Medulla oblongata (tissue), 1 donor: ENCODE measurements at regions not wholly inside any gene's neighbourhood (a gene's known extent, or its start where the extent isn't known, plus 50 kb on each side); places are given as distances from the start of the nearest gene placed in this dataset.

ENCODE experiments used
- DNase-seq: peaks from one replicate; pipeline ENCODE4 v3.0.0-alpha.2; 2015; ENCODE audit errors: extremely low spot score

DNA sequence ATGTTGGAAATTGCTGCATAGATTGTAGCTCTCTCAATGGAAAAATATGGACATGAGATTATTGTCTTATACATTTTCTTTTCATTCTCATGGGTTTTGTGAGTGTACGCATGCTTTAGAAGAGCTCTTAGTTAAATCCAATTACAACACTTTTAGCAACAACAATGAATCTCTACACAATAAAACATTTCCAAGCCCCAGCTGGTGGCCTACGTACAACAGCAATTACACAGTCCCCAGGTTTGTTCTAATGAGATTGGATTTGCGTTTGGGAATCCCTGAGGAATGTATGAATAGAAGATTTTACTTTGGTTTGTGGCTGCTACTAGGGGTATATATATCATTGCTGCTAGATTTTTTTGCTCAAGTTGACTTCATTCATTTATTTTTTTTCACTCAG, 98.6 kb downstream of the FHDC1 start:
- DNase-seq = no peak

DNA sequence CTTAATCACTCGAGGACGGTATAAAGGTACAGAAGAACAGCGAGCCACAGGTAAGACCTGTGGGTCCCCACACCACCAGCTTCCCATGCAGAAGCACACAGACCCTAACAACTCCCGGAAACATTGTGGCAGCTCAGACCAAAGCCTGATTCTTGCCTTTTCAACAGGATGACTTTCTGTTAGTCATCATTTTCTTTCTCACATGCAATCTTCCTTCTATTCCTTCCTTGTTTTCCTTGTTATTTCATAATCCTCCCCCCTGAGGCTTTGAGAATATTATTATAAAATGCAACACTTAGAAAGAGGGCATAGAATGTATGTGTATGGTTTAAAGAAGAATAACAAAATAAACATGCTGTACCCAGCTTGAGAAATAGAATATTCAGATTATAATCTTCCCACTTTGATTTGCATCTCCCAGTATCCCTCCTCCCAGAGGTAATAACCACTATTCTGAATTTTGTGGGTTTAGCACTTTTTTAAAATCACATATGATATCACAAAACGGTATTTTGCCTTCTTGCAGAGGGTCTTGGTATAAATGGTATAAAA, 100.9 kb downstream of the FHDC1 start:
- DNase-seq = no peak

DNA sequence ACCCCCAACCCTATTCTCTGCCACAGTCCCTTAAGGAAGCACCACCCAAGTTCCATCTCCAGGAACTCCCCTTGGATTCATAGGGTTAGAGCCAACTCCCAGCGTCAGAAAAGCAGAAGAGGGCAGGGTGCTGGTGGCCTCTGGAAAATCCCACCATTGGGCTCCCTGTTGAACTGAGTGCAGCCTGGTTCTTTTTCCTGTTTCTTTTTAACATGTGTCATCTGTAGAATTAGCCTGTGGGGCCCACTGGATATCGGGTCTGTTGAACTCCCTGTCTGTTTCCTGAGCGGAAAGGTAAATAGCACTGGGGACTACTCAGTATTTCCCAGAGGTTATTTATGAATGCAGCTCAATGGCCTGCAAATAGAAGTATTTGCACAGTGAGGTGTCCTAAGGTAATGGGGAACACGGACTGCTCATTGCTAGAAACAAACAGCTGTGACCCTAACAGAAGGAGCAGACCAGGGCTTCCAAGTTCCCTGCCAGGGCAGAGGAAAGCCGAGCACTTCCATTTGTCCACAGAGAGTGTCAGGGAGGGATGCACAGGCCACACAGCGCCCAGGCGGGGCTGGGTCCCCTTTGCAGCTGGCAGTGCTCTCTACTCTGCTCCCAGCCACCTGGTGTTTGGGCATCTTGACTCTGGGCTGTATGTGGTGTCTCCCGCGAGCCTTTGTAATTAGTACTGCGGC, 102.6 kb downstream of the FHDC1 start:
- no peak for DNase-seq

DNA sequence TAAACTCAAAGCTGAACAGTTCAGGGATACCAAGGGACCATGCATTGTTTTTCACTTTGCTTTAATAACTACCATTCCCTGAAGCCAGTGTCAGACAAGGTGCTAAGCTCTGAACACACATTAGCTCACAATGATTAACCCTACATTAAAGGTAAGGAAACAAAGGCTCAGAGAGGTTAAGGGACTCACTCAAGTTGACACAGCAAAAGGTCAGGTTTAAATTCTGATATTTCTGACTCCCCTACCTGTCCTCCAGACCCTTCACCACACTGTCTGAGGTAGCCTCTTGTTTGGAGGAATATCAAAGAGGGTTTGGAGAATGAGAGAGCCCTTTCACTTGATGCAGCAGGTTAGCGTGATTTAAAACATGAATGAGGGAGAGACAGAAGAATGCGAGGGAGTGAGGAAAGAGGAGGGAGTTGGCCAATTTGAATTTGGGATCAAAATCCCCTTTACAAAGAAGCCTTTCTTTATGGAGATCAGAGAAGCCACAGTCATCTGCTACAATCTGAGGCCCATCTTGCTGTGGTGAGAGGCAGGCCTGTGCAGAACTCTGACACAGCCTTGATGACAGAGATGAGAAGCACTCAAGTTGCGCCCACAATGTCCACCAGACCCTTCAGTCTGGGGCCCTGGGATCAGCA, 103.5 kb downstream of the FHDC1 start:
- no peak for DNase-seq

DNA sequence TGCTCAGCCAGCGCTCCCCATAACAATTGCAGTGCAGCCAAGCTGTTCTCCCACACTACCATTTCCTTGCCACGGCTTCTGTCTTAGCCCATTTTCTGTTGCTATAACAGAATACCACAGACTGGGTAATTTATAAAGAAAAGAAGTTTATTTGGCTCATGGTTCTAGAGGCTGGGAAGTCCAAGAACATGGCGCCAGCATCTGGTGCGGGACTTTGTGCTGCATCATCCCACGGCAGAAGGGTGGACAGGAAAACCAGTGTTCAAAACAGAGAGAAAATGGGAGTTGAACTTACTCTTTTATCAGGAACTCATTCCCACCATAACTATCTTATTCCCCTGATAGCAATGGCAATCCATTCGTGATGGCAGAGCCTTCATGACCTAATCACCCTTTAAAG, 104.6 kb downstream of the FHDC1 start:
- DNase-seq = no peak

DNA sequence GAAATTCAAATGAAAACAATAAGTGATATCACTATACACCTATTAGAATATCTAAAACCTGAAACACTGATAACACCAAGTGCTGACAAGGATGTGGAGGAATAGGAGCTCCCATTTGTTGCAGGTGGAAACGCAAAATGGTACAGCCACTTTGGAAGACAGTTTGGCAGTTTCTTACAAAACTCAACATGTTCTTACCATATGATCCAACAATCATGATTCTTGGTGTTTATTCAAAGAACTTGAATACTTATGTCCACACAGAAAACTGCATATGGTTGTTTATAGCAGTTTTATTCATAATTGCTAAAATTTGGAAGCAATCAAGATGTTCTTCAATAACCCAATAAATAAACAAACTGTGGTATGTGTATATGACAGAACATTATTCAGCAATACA, 107.9 kb downstream of the FHDC1 start:
- DNase-seq = no peak

DNA sequence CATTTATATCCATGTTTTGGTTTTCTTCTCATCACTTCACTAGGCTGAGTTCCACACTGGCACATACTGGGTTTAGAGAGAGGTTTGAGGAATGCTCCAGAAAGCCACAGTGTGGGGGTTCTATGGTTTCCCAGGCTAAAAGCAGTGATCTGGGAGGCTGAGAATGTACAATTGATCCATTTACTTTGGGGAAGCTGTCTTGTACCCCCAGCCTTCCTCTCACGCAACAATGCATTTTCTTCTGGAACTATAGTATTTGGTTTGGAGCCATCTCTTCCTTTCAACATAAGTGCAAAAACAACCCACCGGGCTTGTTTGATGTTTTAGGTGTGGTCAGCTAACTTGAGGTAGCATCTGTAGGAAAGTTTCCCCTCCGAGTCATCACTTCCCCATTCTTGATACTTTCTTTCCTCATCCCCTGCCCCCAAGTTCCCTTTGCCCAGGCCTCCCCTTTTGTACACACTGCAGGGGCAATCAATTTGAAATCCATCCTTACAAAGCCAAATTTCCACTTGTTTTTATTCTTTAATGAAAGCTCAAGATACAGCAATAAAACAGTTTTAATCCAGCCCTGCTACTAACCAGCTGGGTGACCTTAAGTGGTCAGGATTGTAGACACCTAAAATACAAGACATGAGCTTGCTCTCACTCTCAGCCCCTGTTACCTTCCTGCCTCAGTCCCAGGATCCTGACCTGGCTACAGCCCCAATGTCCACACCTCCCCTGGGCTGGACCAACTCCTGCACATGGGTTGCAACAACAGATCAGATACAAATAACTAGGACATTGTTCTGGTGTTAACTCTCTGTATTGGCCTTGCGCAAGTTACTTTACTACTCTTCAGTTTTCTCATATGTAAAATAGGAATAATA, 109.2 kb downstream of the FHDC1 start:
- no peak for DNase-seq

DNA sequence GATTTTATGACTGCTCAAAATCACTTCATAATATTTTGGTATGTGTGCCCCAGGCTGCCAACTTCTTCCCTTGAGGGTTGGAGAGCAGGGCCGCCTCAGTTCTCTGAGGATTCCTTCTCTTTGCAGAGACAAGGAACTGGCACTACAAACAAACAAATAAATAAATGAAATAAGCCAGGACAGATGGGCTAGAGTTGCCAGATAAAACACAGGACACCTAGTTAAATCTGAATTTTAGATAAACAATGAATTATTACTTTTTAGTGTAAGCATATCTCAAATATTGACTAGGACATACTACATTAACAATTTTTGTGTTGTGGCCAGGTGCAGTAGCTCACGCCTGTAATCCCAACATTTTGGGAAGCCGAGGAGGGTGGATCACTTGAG, 122.5 kb downstream of the FHDC1 start:
- DNase-seq = no peak

DNA sequence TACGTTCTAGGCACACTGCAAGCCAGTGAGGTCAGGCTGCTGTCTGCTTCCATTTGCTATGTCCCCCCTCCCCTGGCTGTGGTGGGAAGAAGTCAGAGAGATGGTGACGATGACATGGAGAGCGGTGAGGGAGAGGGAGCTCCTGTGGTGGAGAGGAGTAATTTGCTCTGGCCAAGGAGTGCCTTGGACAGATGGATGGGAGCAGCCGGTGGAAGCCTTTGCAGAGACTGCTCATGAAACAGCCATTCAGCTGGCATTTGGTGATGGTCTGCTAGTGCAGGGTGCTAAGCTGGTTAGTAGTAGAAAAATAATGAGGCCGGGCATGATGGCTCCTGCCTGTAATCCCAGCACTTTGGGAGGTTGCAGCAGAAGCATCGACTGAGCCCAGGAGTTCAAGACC, 124.1 kb downstream of the FHDC1 start:
- no peak for DNase-seq

DNA sequence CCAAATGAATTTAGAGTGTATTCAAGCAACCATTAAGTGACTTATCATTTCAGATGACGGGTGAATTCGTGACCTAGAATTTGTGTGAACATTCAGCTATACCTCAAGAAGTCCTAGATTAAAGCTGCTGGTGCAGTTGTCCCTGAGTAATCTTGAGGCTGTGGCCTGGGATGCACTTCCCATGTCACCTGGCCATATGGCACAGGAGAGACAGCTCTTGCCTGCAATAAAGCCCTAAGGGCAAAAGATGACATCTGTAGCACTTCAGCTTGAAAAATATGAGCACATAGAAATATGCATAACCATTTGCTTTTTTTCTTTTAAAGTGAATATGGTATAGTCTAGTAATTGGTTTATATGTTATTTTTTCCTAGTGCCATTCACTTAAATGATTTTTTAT, 125.8 kb downstream of the FHDC1 start:
- no peak for DNase-seq

DNA sequence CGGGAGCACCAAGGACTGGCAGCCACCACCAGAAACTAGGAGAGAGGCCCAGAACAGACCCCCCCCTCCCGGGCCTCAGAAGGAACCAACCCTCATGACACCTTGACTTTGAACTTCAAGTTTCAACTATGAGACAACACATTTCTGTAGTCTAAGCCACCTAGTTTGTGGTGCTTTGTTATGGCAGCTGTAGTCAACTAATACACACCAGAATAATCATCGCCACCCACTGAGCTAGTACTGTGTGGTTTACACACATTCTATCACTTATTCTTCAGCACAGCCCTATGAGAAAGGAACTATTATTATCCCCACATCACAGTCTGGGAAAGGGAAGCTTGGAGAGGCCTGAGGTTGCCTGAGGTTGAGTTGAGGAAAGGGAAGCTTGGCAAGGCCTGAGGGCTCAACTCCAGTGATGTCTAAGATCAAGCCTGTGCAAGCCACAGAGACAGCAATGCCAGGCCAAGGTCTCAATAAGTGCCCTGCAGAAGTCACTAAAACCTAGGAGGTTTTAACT, 126.6 kb downstream of the FHDC1 start:
- no peak for DNase-seq

DNA sequence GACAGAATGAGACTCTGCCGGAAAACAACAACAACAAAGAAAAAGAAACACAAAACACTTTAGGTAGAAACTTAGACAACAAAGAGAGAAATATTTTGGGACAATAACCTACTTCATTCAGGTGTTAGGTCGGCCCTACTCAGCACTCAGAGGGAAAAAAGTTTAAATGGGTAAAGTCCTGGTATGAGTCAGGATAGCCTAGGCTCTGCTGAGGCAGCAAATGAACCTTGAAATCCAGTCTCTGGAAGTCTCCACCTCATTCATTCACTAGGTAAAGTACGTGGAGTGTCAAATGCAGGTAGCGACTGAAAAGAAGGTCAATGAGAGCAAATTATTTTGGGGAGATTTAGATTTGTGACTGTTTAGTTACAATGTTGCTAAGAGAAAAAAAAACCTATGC, 127.4 kb downstream of the FHDC1 start:
- DNase-seq = no peak

DNA sequence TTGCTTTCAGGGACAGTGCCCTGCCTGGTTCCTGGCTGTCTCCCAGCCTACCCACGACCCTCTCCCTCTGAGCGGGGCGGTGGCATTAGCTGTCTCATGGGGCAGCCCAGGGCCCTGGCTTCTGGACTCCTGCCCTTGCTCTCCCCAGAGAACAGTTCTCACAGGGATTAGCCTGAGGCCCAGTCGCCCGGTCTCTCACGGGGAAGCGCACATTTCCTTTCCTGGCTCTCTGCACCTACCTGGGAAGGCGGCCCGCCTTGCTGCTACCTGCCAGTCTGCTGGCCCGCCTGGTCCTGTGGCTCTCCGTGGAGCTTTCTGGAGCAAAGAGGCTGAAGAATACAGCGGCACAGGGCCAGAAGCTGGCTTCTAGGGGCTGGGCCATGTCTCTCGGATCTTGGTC, 128.4 kb downstream of the FHDC1 start:
- DNase-seq = no peak

DNA sequence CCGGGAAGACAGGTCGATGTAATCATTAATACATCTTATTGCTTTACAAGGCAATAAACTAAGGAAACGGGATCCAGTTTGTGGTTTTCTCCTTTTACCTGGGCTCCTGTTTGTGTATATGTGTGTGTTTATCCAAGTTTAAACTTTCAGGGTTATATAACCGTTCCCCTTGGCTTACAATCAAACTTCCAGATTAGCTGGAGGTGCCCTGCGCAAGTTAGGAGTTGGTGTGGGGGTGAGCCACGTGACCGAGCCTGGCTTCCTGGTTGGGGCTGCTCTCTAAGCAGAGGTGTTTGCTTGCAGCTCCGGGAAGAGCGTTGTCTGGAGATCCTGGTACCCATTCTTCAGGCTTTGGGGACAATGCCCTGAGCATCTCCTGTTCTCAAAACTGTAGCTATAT, 129.2 kb downstream of the FHDC1 start:
- DNase-seq = no peak

DNA sequence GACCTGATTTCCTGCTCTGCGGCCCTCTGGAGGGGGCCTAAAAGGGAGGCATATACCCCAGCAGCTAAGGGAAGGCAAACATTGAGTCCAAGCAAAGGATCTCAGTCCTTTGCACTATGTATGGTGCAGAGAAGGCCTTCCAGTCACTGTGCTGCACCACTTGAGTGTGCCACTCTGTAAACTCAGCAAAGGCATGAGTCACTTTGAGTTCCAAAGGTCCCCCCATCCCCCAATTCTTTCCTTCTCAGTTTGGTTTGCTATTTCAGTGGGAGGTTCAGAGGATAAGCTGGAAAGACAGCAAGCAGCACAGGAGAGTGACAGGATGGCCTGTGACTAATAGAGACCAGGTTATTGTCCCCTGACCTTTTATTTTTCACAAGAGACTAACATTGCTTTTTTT, 131.3 kb downstream of the FHDC1 start:
- no peak for DNase-seq

DNA sequence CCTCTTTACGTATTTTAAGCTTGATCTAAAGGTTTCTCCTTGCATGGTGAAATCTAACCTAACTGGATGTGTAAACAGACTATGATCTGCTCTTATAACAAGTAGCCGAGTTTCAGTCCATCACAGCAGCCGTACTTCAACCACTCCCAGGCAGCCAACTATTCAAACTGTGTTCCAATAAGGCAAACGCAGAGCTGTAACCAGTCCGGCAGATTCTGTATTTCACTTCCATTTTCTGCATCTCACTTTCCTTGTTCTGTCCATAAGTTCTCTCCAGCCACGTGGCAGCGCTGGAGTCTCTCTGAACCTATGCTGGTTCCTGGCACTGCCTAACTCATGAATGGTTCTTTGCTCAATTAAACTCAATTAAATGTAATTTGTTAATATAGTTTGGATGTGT, 132.6 kb downstream of the FHDC1 start:
- no peak for DNase-seq

DNA sequence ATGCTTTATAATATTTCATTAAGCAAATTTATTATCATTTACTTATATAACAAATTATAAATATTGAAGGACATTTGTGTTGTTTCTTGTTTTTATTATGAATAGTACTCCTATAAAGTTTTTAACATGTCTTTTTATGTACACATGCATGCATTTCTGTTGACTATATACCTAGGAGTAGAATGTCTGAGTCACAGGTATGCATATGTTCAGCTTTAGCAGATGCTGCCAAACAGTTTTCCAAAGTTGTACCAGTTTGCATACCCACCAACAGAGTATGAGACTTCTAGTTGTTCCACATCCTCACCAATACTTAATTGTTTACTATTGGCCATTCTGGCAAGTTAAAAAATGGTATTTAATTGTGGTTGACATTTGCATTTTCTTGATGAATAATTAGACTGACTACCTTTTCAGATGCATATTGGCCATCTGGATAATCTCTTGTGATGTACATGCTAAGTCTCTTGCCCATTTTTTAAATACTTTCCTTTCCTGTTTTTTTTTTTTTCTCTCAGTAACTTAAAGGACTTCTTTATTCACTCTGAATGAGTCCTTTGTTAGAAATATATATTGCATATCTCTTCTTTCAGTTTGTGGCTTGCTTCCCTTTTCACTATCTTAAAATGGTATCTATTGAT, 132.2 kb upstream of the TRIM2 start:
- no peak for DNase-seq

DNA sequence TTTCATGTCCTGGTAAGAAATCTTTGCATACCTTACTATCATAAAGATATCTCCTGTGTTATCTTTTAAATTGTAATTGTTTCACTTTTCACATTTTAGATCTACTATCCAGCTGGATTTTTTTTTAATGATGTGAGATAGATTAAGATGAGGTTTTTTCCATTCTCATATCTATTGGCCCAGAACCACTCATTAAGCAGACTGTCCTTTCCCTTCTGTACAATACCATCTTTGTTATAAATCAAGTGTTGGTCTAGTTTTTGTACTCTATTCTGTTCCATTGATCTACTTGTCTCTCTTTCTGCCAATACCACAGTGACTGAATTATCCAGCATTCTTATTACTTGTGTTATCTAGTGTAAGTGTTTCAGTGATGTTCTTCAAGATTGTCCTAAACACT, 131.6 kb upstream of the TRIM2 start:
- no peak for DNase-seq

DNA sequence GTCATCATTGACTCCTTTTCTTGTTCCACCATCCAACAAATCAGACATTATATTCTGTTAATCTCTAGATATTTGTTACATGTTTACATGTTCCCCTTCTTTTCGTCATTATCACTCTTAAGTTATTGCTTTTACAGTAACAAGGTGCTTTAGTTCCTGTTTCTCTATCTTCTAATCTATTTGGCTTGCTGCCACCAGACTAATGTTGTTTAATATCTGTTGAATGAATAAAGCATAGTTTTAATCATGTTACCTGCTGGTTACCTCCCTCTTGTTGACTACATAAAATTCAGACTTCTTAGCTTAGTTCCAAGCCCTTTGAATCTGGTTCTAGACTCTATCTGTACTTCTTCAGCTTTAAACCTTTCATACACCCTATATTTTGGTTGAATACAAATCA, 129.8 kb upstream of the TRIM2 start:
- no peak for DNase-seq

DNA sequence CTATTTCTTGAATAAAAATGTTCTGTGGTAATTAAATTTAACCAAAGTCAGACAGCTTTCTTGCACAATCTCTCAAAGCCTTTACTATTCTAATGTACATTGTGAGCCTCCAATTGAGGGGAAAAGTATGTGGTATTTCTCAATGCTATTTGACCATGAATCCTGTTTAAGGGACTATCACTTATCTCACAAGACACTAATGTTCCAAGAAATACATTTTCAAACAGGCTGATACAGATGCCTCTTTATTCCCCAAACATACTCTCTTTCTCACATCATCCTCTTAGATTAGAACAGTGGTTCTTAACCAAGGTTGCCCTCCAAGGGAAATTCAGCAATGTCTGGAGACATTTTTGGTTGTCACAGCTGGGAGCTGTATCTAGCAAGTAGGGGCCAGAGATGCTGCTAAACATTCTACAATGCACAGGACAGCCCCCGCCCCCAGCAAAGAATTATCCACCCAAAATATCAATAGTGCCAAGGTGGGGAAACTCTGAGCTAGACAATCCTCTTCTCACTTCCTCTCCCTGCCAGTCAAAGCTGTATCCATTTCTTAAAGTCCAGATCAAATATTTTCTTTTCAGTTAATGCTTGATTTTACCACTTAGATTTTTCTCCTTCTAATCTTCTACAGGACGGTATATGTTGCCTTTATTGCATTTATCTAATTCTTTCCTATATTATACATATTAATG, 129.2 kb upstream of the TRIM2 start:
- DNase-seq = no peak

DNA sequence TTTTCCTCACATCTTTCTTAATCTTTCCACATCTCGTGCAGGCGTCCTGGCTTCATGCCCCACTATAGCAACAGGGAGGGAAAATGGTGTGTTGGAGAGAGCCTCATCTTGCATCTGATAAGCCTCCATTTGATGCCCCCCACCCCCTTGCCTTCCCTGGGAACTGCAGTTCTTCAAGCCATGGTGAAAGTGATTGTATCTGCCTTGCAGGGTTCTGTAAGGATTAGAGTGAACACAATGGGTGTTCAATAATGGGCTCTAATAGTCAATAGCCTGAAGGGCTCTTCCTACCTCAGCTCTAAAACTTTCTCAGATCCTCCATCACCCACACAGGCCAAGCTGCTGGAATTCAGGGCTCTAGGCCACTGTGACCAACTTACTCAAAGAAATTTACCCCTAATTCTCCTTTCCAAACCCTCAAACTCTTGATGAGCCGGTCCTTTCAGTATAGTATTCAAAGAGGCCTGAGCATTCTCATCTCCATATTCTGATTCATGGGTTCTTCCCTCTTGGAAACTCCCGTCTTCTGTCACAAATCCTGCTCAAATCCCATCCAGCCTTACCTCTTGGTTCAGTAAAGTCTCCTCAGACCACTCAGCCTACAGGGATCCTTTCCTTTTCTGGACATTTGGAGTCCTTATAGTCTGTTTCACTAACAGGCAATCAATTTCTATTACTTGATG, 128.3 kb upstream of the TRIM2 start:
- DNase-seq = no peak
